IPS-18c (cell line): ENCODE measurements at regions not wholly inside any gene's neighbourhood (a gene's known extent, or its start where the extent isn't known, plus 50 kb on each side); places are given as distances from the start of the nearest gene placed in this dataset.
"Not testable (repeated sequence)": the region's sequence is repeated elsewhere in the genome, so short reads cannot be mapped to it uniquely, and the experiment has no call there.

Experiments
- H3K4me3 ChIP-seq: 2 replicates; pipeline ENCODE4 v1.7.0; 2013; ENCODE audit warnings: low read depth, mild to moderate bottlenecking, low read length, moderate library complexity; ENCODE audit not compliant: insufficient read depth
- H3K9me3 ChIP-seq: one replicate; pipeline ENCODE4 v1.6.1; 2013; ENCODE audit warnings: mild to moderate bottlenecking, low read length, moderate library complexity; ENCODE audit not compliant: control insufficient read depth, insufficient read depth

GRCh38 chr10:21347043-21347784, 178.3 kb downstream of the SKIDA1 start:
- peaks cover 1% of the 10 kb centered on the region for H3K9me3 ChIP-seq

GRCh38 chr10:21343087-21343486, 182.4 kb downstream of the SKIDA1 start:
- Histone ChIP-seq H3K9me3 (no peaks in the 10 kb centered on the region), H3K4me3 (no peak overlapping the region)

More at GRCh38 chr10:21347043-21347784, 178.3 kb downstream of the SKIDA1 start:
- H3K4me3 ChIP-seq, result no peak overlapping the region

- not testable (repeated sequence) for H3K4me3 ChIP-seq, H3K9me3 ChIP-seq
These were observed 183.0 kb downstream of the SKIDA1 start for GRCh38 chr10:21342499-21342898.

GRCh38 chr10:21340331-21340730, 185.2 kb downstream of the SKIDA1 start:
- H3K9me3 ChIP-seq, result no peaks in the 10 kb centered on the region
- H3K4me3 ChIP-seq, result no peak overlapping the region

- Histone ChIP-seq H3K9me3 (no peaks in the 10 kb centered on the region), H3K4me3 (no peak overlapping the region)
These were observed 188.2 kb downstream of the SKIDA1 start for GRCh38 chr10:21337171-21337792.

- H3K4me3 ChIP-seq, result no peak overlapping the region
- H3K9me3 ChIP-seq, result no peaks in the 10 kb centered on the region
These were observed 188.9 kb downstream of the SKIDA1 start for GRCh38 chr10:21336476-21337170.

- Histone ChIP-seq H3K9me3 (no peaks in the 10 kb centered on the region), H3K4me3 (no peak overlapping the region)
These were observed 190.4 kb downstream of the SKIDA1 start for GRCh38 chr10:21334891-21335696.

GRCh38 chr10:21330628-21331020, 194.9 kb downstream of the SKIDA1 start:
- H3K4me3 ChIP-seq, result no peak overlapping the region

GRCh38 chr10:21329995-21330627, 195.4 kb downstream of the SKIDA1 start:
- H3K9me3 ChIP-seq, result no peaks in the 10 kb centered on the region
- no peak overlapping the region for H3K4me3 ChIP-seq

More at GRCh38 chr10:21330628-21331020, 194.9 kb downstream of the SKIDA1 start:
- H3K9me3 ChIP-seq, result no peaks in the 10 kb centered on the region

- no peak overlapping the region for H3K4me3 ChIP-seq
- H3K9me3 ChIP-seq, result no peaks in the 10 kb centered on the region
These were observed 198.0 kb downstream of the SKIDA1 start for GRCh38 chr10:21327289-21327993.

- Histone ChIP-seq H3K4me3 (no peak overlapping the region), H3K9me3 (no peaks in the 10 kb centered on the region)
These were observed 198.7 kb downstream of the SKIDA1 start for GRCh38 chr10:21326594-21327288.

GRCh38 chr10:21318540-21319167, 206.8 kb downstream of the SKIDA1 start:
- H3K9me3 ChIP-seq, result no peaks in the 10 kb centered on the region
- no peak overlapping the region for H3K4me3 ChIP-seq

- H3K9me3 ChIP-seq, result no peaks in the 10 kb centered on the region
- no peak overlapping the region for H3K4me3 ChIP-seq
These were observed 207.6 kb downstream of the SKIDA1 start for GRCh38 chr10:21317902-21318301.

- Histone ChIP-seq H3K9me3 (no peaks in the 10 kb centered on the region), H3K4me3 (0 out of 2 replicates have a peak overlapping the region, but pooled peaks have one; percentile 5)
These were observed 209.7 kb downstream of the SKIDA1 start for GRCh38 chr10:21315645-21316220.
